H1 (cell line): ENCODE measurements at regions not wholly inside any gene's neighbourhood (a gene's known extent, or its start where the extent isn't known, plus 50 kb on each side); places are given as distances from the start of the nearest gene placed in this dataset.
A peak's percentile ranks its signal among the peaks of the same experiment; 100 is the strongest.

Experiments
- CTCF ChIA-PET: fragments of 300-600 bp; sonication (Branson Sonifier 250); formaldehyde crosslinking; loops from one replicate; lab custom pipeline; 2021; ENCODE audit not compliant: partially characterized antibody; lab: Charles Lee
- POLR2A ChIA-PET: fragments of 300-600 bp; sonication (Branson Sonifier 250); formaldehyde crosslinking; loops from one replicate; lab custom pipeline; 2021; ENCODE audit warnings: inconsistent platforms; ENCODE audit not compliant: partially characterized antibody; lab: Charles Lee
- DNase-seq, 2 experiments: peaks; one replicate each; pipeline versions ENCODE4 v3.0.0 to v3.0.0-alpha.2; 2010 to 2022; ENCODE audit warnings: low spot score in 2 of 2, low read depth in 1 of 2, mixed read lengths in 1 of 2
- FAIRE-seq: peaks from 2 replicates; lab custom pipeline; 2011; peaks lifted over from hg19 to GRCh38; lab: Jason Lieb, UNC
- H2AFZ ChIP-seq: 2 replicates; pipeline ENCODE4 v1.8.1; 2012; ENCODE audit warnings: low read length, inconsistent platforms
- H2AK5ac ChIP-seq: 2 replicates; pipeline ENCODE4 v1.6.1; 2013; ENCODE audit warnings: low read depth, low read length
- H2BK120ac ChIP-seq: replicated peaks from 2 replicates; pipeline ENCODE3; 2013; ENCODE audit warnings: low read depth, low read length, inconsistent platforms
- H2BK12ac ChIP-seq: 2 replicates; pipeline ENCODE4 v1.6.1; 2013; ENCODE audit warnings: low read depth, low read length
- H2BK15ac ChIP-seq: 2 replicates; pipeline ENCODE4 v1.6.1; 2013; ENCODE audit warnings: low read length
- H2BK20ac ChIP-seq: 2 replicates; pipeline ENCODE4 v1.6.1; 2013; ENCODE audit warnings: low read length
- H2BK5ac ChIP-seq: 2 replicates; pipeline ENCODE4 v1.6.1; 2013; ENCODE audit warnings: low read depth, low read length
- H3K14ac ChIP-seq: 2 replicates; pipeline ENCODE4 v1.6.1; 2013; ENCODE audit warnings: inconsistent platforms; ENCODE audit not compliant: insufficient read length
- H3K18ac ChIP-seq: 2 replicates; pipeline ENCODE4 v1.6.1; 2013; ENCODE audit warnings: low read length; ENCODE audit errors: extremely low read depth
- H3K23ac ChIP-seq: 2 replicates; pipeline ENCODE4 v1.6.1; 2013; ENCODE audit warnings: inconsistent platforms; ENCODE audit not compliant: insufficient read length
- H3K23me2 ChIP-seq: 2 replicates; pipeline ENCODE4 v1.6.1; 2013; ENCODE audit warnings: low read depth, low read length
- H3K27ac ChIP-seq: 2 replicates; pipeline ENCODE4 v1.6.1; 2011; ENCODE audit warnings: low read depth, low read length, inconsistent platforms
- H3K27me3 ChIP-seq, 4 experiments: replicated peaks in 1 of 4; 1 replicate in 1 of 4; 2 replicates in 3 of 4; pipeline versions ENCODE4 v1.6.1 to v1.8.1; 2011 to 2013; ENCODE audit warnings: low read length in 3 of 4, mild to moderate bottlenecking in 3 of 4, inconsistent platforms in 2 of 4, mixed read lengths in 2 of 4, moderate library complexity in 1 of 4; ENCODE audit not compliant: control insufficient read depth in 3 of 4, insufficient read depth in 3 of 4; ENCODE audit errors: extremely low read depth in 1 of 4
- H3K36me3 ChIP-seq, 4 experiments: 2 replicates each; pipeline versions ENCODE4 v1.6.1 to v1.8.1; 2011 to 2013; ENCODE audit warnings: mild to moderate bottlenecking in 4 of 4, low read length in 3 of 4, moderate library complexity in 2 of 4, control low read depth in 1 of 4, inconsistent platforms in 1 of 4; ENCODE audit not compliant: insufficient read depth in 4 of 4, control insufficient read depth in 2 of 4
- H3K4ac ChIP-seq: replicated peaks from 2 replicates; pipeline ENCODE3; 2013; ENCODE audit warnings: low read length, low read depth, mixed read lengths, inconsistent platforms; ENCODE audit not compliant: insufficient read length
- H3K4me1 ChIP-seq, 4 experiments: replicated peaks in 1 of 4; 1 replicate in 1 of 4; 2 replicates in 3 of 4; pipeline versions ENCODE4 v1.6.1 to v1.8.1; 2011 to 2013; ENCODE audit warnings: low read length in 3 of 4, inconsistent platforms in 2 of 4, mixed read lengths in 1 of 4; ENCODE audit not compliant: insufficient read depth in 4 of 4, control insufficient read depth in 3 of 4
- H3K4me2 ChIP-seq, 2 experiments: 2 replicates each; pipeline versions ENCODE4 v1.6.1 to v1.8.1; 2011 to 2013; ENCODE audit warnings: low read depth in 2 of 2, low read length in 2 of 2, control low read depth in 1 of 2, inconsistent platforms in 1 of 2, mild to moderate bottlenecking in 1 of 2; ENCODE audit not compliant: insufficient read depth in 1 of 2
- H3K4me3 ChIP-seq, 4 experiments: fragments of 200-600, 300-600 bp in 1 of 4; sonication (generic), shearing (Covaris generic), sonication (Bioruptor Twin) in 1 of 4; 2 replicates each; pipeline versions ENCODE4 v1.5.1 to v1.8.1; 2011 to 2016; ENCODE audit warnings: low read length in 4 of 4, low read depth in 3 of 4, control low read depth in 2 of 4, inconsistent platforms in 2 of 4, mild to moderate bottlenecking in 2 of 4, mixed read lengths in 1 of 4, moderate library complexity in 1 of 4; ENCODE audit not compliant: insufficient read depth in 2 of 4; ENCODE audit errors: extremely low read depth in 1 of 4
- H3K56ac ChIP-seq: replicated peaks from 2 replicates; pipeline ENCODE3; 2013; ENCODE audit warnings: low read depth, mild to moderate bottlenecking, mixed read lengths, low read length, inconsistent platforms; ENCODE audit not compliant: insufficient read length
- H3K79me1 ChIP-seq: 2 replicates; pipeline ENCODE4 v1.6.1; 2013; ENCODE audit warnings: low read depth, low read length, control low read depth
- H3K79me2 ChIP-seq, 2 experiments: 2 replicates each; pipeline versions ENCODE4 v1.6.1 to v1.8.1; 2012 to 2013; ENCODE audit warnings: low read length in 2 of 2, mild to moderate bottlenecking in 2 of 2, inconsistent platforms in 1 of 2; ENCODE audit not compliant: insufficient read depth in 2 of 2, control insufficient read depth in 1 of 2
- H3K9ac ChIP-seq, 4 experiments: replicated peaks in 1 of 4; 1 replicate in 1 of 4; 2 replicates in 3 of 4; pipeline versions ENCODE4 v1.6.1 to v1.8.1; 2011 to 2013; ENCODE audit warnings: low read depth in 3 of 4, low read length in 3 of 4, control low read depth in 2 of 4, mild to moderate bottlenecking in 2 of 4, moderate library complexity in 2 of 4, inconsistent platforms in 1 of 4; ENCODE audit errors: extremely low read depth in 1 of 4
- H3K9me3 ChIP-seq, 2 experiments: 2 replicates each; pipeline versions ENCODE4 v1.6.1 to v1.8.1; 2012 to 2013; ENCODE audit warnings: mild to moderate bottlenecking in 2 of 2, moderate library complexity in 2 of 2, control low read depth in 1 of 2, inconsistent platforms in 1 of 2, low read depth in 1 of 2, low read length in 1 of 2, mixed read lengths in 1 of 2; ENCODE audit not compliant: insufficient read depth in 2 of 2
- H4K20me1 ChIP-seq, 2 experiments: replicated peaks in 1 of 2; 2 replicates each; pipeline versions ENCODE3 to v1.8.1; 2011 to 2013; ENCODE audit warnings: inconsistent platforms in 2 of 2, low read length in 2 of 2, mild to moderate bottlenecking in 1 of 2; ENCODE audit not compliant: insufficient read depth in 2 of 2, control insufficient read depth in 1 of 2
- H4K5ac ChIP-seq: 2 replicates; pipeline ENCODE4 v1.6.1; 2013; ENCODE audit warnings: low read length, low read depth, mixed read lengths, inconsistent platforms; ENCODE audit not compliant: insufficient read length
- H4K8ac ChIP-seq: 2 replicates; pipeline ENCODE4 v1.8.0; 2013; ENCODE audit warnings: mild to moderate bottlenecking, moderate library complexity, low read length, inconsistent platforms; ENCODE audit not compliant: insufficient read depth; ENCODE audit errors: extremely low read depth
- H4K91ac ChIP-seq: replicated peaks from 2 replicates; pipeline ENCODE3; 2013; ENCODE audit warnings: low read length, mixed read lengths, inconsistent platforms; ENCODE audit not compliant: insufficient read length
- POLR2AphosphoS5 ChIP-seq: IDR thresholded peaks from 2 replicates; pipeline ENCODE4 v1.6.1; 2011; ENCODE audit warnings: low read depth, low read length
- RBBP5 ChIP-seq: IDR thresholded peaks from 2 replicates; pipeline ENCODE4 v1.7.1; 2012; ENCODE audit warnings: low read depth, mild to moderate bottlenecking, inconsistent platforms, low read length, moderate library complexity, borderline replicate concordance
- SIRT6 ChIP-seq: IDR thresholded peaks from one replicate; pipeline ENCODE4 v1.7.1; 2012; ENCODE audit warnings: low read length, inconsistent platforms
- WGBS, 2 experiments: shearing (Covaris generic) in 1 of 2; methylation state at CpG; one replicate each; pipeline versions ENCODE4 v1.1.6 to v1.1.7; 2013 to 2015; ENCODE audit warnings: low lambda C conversion rate in 2 of 2, mixed read lengths in 2 of 2, inconsistent platforms in 1 of 2, low coverage in 1 of 2, missing lambda C conversion rate in 1 of 2; ENCODE audit not compliant: insufficient replicate concordance in 2 of 2, insufficient coverage in 1 of 2, insufficient read length in 1 of 2; ENCODE audit errors: extremely low coverage in 1 of 2, missing lambda C conversion rate in 1 of 2; 5-methylcytosine and 5-hydroxymethylcytosine counted together
- TF ChIP-seq, protein P1 (sequence below): IDR thresholded peaks from 2 replicates; pipeline ENCODE4 v1.6.1; 2012; ENCODE audit warnings: inconsistent platforms

GRCh38 chr14:65229748-65230728 is 127.7 kb upstream of the MAX start:
- H4K20me1 ChIP-seq = no peaks in the 10 kb centered on the region
- peak overlapping the region; percentile 65; the same call in 1 of the 2 replicates for H3K18ac ChIP-seq
- POLR2A ChIA-PET = interaction anchor here (1.0 kb wide), 1 partner anchor 14 kb away, joined by 3 read pairs; no protein-coding TSS in a partner anchor
- no peaks in the 10 kb centered on the region for H3K27me3 ChIP-seq
- H3K4me1 ChIP-seq = peaks cover 4 to 18% (median 12%) of the 10 kb centered on the region in 4 experiments; a peak in 4 of 7 replicates
- H2BK120ac ChIP-seq = no peak overlapping the region
- H2BK12ac ChIP-seq = peak overlapping the region; percentile 88; the same call in 1 of the 2 replicates
- no peaks in the 10 kb centered on the region for H3K79me2 ChIP-seq
- peak overlapping the region; percentile 87 for H4K91ac ChIP-seq
- 52% methylated on average over 22 of the region's 28 CpGs; no CpG with 5 or more reads in 1 of the 2 experiments for WGBS, 2 experiments
- no peak overlapping the region for H2AK5ac ChIP-seq
- H2BK20ac ChIP-seq = no peak overlapping the region
- no peaks in the 10 kb centered on the region for H3K79me1 ChIP-seq
- no peak overlapping the region for H3K23ac ChIP-seq
- DNase-seq (peak in 1 of 2 experiments; percentile 65), FAIRE-seq (no peak)
- H3K14ac ChIP-seq = no peak overlapping the region
- no peak overlapping the region for H3K4ac ChIP-seq
- CTCF ChIA-PET = interaction anchor here (0.6 to 2.9 kb wide), 6 partner anchors 10 to 761 kb away, joined by 3 to 7 read pairs (median 4); no protein-coding TSS in a partner anchor
- H2BK5ac ChIP-seq = peak overlapping the region; percentile 55; the same call in 1 of the 2 replicates
- peak overlapping the region in 1 of 4 experiments; percentile 40; a peak in 2 of 8 replicates for H3K4me3 ChIP-seq
- H3K23me2 ChIP-seq = no peaks in the 10 kb centered on the region
- H3K27ac ChIP-seq = peak overlapping the region; percentile 46; the same call in 1 of the 2 replicates
- H3K9ac ChIP-seq = peak overlapping the region in 1 of 4 experiments; percentile 39; a peak in 3 of 7 replicates
- no peak overlapping the region for H3K56ac ChIP-seq
- H4K5ac ChIP-seq = peak overlapping the region; percentile 56
- peak overlapping the region; percentile 64 to 65 for H3K4me2 ChIP-seq
- peak overlapping the region; percentile 86; the same call in 1 of the 2 replicates for H2AFZ ChIP-seq
- peak overlapping the region; percentile 87 for H4K8ac ChIP-seq
- no peaks in the 10 kb centered on the region for H3K9me3 ChIP-seq
- no peaks in the 10 kb centered on the region for H3K36me3 ChIP-seq
- H2BK15ac ChIP-seq = peak overlapping the region; percentile 37; the same call in 1 of the 2 replicates
- TF ChIP-seq, protein P1, sequence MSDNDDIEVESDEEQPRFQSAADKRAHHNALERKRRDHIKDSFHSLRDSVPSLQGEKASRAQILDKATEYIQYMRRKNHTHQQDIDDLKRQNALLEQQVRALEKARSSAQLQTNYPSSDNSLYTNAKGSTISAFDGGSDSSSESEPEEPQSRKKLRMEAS = no peak
- TF ChIP-seq SIRT6 (no peak), RBBP5 (no peak), POLR2AphosphoS5 (peak; percentile 41; the same call in 1 of the 2 replicates)
